MM.1S (cell line): ENCODE measurements at regions not wholly inside any gene's neighbourhood (a gene's known extent, or its start where the extent isn't known, plus 50 kb on each side); places are given as distances from the start of the nearest gene placed in this dataset.
A peak's percentile ranks its signal among the peaks of the same experiment; 100 is the strongest.

ENCODE experiments used
- DNase-seq: peaks from one replicate; pipeline ENCODE4 v3.0.0-alpha.2; 2015
- H2AFZ ChIP-seq: fragments of 300-600 bp; sonication (generic); 2 replicates; pipeline ENCODE4 v1.6.0; 2016; ENCODE audit warnings: antibody characterized with exemption, low read length
- H3F3A ChIP-seq: fragments of 300-600 bp; sonication (generic); 2 replicates; pipeline ENCODE4 v1.6.1; 2016; ENCODE audit warnings: mild to moderate bottlenecking, antibody characterized with exemption, low read length, moderate library complexity, mixed read lengths; ENCODE audit not compliant: insufficient read depth
- H3K27ac ChIP-seq: fragments of 300-600 bp; sonication (generic); 2 replicates; pipeline ENCODE4 v1.5.1; 2016; ENCODE audit warnings: mild to moderate bottlenecking, low read length
- H3K27me3 ChIP-seq: fragments of 300-600 bp; sonication (generic); replicated peaks from 2 replicates; pipeline ENCODE4 v1.6.0; 2016; ENCODE audit warnings: low read length; ENCODE audit not compliant: insufficient read depth
- H3K36me3 ChIP-seq: fragments of 300-600 bp; sonication (generic); replicated peaks from 2 replicates; pipeline ENCODE4 v1.6.1; 2016; ENCODE audit warnings: mild to moderate bottlenecking, low read length, mixed read lengths; ENCODE audit not compliant: insufficient read depth
- H3K4me1 ChIP-seq: fragments of 300-600 bp; sonication (generic); 2 replicates; pipeline ENCODE4 v1.6.1; 2016; ENCODE audit warnings: low read length, mixed read lengths
- H3K4me2 ChIP-seq: fragments of 300-600 bp; sonication (generic); 2 replicates; pipeline ENCODE4 v1.6.0; 2016; ENCODE audit warnings: low read depth, low read length
- H3K4me3 ChIP-seq: fragments of 300-600 bp; sonication (generic); 2 replicates; pipeline ENCODE4 v1.5.1; 2016; ENCODE audit warnings: low read length, mixed read lengths
- H3K79me2 ChIP-seq: fragments of 300-600 bp; sonication (generic); 2 replicates; pipeline ENCODE4 v1.6.1; 2016; ENCODE audit warnings: mixed run types, low read length, mixed read lengths
- H3K9ac ChIP-seq: fragments of 300-600 bp; sonication (generic); 2 replicates; pipeline ENCODE4 v1.6.1; 2016; ENCODE audit warnings: low read length, mixed read lengths
- H3K9me2 ChIP-seq: fragments of 300-600 bp; sonication (generic); replicated peaks from 2 replicates; pipeline ENCODE4 v1.6.1; 2016; ENCODE audit warnings: mild to moderate bottlenecking, low read length, mixed read lengths; ENCODE audit not compliant: insufficient read depth
- H3K9me3 ChIP-seq: fragments of 300-600 bp; sonication (generic); replicated peaks from 2 replicates; pipeline ENCODE4 v1.6.1; 2016; ENCODE audit warnings: mild to moderate bottlenecking, low read length, mixed read lengths; ENCODE audit not compliant: insufficient read depth
- H4K20me1 ChIP-seq: fragments of 300-600 bp; sonication (generic); 2 replicates; pipeline ENCODE4 v1.6.1; 2016; ENCODE audit warnings: mild to moderate bottlenecking, low read length, moderate library complexity, mixed read lengths; ENCODE audit not compliant: insufficient read depth
- EZH2 ChIP-seq: fragments of 300-600 bp; sonication (generic); optimal IDR thresholded peaks from 2 replicates; pipeline ENCODE3; 2017; ENCODE audit warnings: low read depth, mild to moderate bottlenecking, antibody characterized with exemption, low read length, mixed read lengths
- EZH2phosphoT487 ChIP-seq: fragments of 300-600 bp; sonication (generic); IDR thresholded peaks from 2 replicates; pipeline ENCODE4 v1.6.1; 2018; ENCODE audit warnings: antibody characterized with exemption, low read length
- TF ChIP-seq, protein P1 (sequence below): fragments of 300-600 bp; sonication (generic); IDR thresholded peaks from 2 replicates; pipeline ENCODE4 v1.5.1; 2016; ENCODE audit warnings: antibody characterized with exemption, low read length, mixed read lengths

DNA sequence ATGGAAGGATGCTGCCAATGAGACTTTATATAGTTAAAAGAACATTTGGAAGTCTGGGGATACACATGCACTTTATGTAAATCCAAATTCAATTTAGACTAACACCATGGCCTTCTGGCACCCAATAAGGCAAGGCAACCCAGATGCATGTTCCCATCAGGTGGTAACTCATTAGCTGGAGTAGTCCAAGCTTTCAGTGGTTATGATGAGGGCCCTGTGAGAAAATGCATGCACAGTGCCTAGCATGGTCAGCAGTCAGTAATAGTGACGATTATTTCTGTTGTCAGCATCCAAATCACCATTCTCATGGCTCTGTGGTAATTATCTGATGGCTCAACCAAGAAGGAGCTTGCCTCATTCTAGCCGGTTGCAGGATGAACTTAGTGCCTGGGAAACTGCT, 70.3 kb upstream of the CTLA4 start:
- Histone ChIP-seq H3K4me2 (no peak overlapping the region), H3F3A (peaks cover 34% of the 10 kb centered on the region), H3K9ac (no peak overlapping the region), H3K4me3 (no peak overlapping the region), H3K4me1 (peaks cover 45% of the 10 kb centered on the region), H3K79me2 (no peaks in the 10 kb centered on the region), H2AFZ (no peak overlapping the region), H3K36me3 (no peaks in the 10 kb centered on the region), H4K20me1 (no peaks in the 10 kb centered on the region), H3K27ac (no peak overlapping the region), H3K27me3 (no peaks in the 10 kb centered on the region), H3K9me3 (no peaks in the 10 kb centered on the region), H3K9me2 (no peaks in the 10 kb centered on the region)
- TF ChIP-seq EZH2phosphoT487 (no peak), EZH2 (no peak)
- TF ChIP-seq, protein P1, sequence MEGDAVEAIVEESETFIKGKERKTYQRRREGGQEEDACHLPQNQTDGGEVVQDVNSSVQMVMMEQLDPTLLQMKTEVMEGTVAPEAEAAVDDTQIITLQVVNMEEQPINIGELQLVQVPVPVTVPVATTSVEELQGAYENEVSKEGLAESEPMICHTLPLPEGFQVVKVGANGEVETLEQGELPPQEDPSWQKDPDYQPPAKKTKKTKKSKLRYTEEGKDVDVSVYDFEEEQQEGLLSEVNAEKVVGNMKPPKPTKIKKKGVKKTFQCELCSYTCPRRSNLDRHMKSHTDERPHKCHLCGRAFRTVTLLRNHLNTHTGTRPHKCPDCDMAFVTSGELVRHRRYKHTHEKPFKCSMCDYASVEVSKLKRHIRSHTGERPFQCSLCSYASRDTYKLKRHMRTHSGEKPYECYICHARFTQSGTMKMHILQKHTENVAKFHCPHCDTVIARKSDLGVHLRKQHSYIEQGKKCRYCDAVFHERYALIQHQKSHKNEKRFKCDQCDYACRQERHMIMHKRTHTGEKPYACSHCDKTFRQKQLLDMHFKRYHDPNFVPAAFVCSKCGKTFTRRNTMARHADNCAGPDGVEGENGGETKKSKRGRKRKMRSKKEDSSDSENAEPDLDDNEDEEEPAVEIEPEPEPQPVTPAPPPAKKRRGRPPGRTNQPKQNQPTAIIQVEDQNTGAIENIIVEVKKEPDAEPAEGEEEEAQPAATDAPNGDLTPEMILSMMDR: no peak
- no peak for DNase-seq

DNA sequence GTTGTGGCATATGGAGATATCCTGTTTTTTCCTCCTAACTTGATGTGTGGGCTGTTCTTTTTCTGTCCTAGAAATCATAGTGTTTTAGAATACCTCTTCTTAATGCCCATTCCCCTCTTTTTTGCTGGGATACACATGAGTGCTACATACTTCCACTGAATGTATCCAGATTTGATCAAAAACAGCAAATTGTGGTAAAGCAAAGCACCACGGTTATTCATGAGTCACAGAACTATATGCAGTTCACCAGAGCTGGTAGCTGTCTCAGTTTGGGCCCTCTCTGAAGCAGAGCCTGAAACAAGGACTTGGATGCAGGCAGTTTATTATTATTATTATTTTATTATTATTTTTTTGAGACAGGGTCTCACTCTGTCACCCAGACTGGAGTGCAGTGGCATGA, 69.9 kb upstream of the CTLA4 start:
- DNase-seq: no peak
- Histone ChIP-seq H4K20me1 (no peaks in the 10 kb centered on the region), H3K4me1 (peaks cover 49% of the 10 kb centered on the region), H3K27me3 (no peaks in the 10 kb centered on the region), H3K36me3 (no peaks in the 10 kb centered on the region), H3K9me2 (no peaks in the 10 kb centered on the region), H3K79me2 (no peaks in the 10 kb centered on the region), H2AFZ (no peak overlapping the region), H3K9me3 (no peaks in the 10 kb centered on the region), H3F3A (peaks cover 34% of the 10 kb centered on the region), H3K4me3 (no peak overlapping the region), H3K4me2 (no peak overlapping the region), H3K9ac (no peak overlapping the region), H3K27ac (no peak overlapping the region)
- TF ChIP-seq EZH2phosphoT487 (no peak), EZH2 (no peak)
- TF ChIP-seq, protein P1: no peak

DNA sequence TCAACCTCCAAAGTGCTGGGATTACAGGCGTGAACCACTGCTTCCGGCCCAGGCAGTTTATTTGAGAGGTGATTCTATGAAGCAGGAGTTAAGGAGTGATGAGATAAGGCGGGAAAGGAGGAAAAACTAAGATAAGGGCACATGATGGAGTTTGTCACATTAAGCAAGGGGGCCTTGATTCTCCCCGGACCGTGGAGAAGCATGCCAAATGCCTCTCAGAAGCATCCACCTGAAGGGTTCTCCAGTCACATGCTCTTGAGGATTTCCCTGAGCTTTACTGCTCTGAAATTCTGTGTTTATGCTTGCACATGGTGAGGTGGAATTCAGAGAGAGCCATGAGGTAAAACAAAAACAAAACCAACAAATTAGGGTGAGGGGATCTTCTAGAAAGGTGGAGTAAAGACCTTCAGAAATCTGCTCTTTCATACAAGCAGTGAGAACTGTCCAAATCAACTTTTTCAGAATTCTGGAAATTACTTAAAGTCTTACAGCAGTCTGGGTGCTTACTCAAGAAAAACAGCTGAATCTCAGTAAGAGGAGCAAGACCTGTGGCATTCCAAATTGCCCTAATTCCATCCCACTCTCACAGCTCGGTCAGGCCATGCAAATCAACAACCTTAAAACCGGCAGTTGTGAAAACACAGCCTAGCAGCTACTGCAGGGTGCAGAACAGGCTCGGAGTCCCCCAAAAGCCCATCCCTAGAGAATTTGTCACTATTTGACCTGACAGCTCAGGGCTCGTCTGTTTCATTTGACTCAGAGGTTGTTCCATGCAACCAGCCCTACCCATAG, 69.1 kb upstream of the CTLA4 start:
- Histone ChIP-seq H2AFZ (peak overlapping the region; percentile 7), H3K4me3 (no peak overlapping the region), H3K9me2 (no peaks in the 10 kb centered on the region)

More for the DNA sequence above, 69.1 kb upstream of the CTLA4 start:
- Histone ChIP-seq H3K9me3 (no peaks in the 10 kb centered on the region), H3K27me3 (no peaks in the 10 kb centered on the region), H3K9ac (peak overlapping the region; percentile 67), H3K79me2 (no peaks in the 10 kb centered on the region), H4K20me1 (no peaks in the 10 kb centered on the region), H3K4me1 (peaks cover 57% of the 10 kb centered on the region), H3K27ac (peak overlapping the region; percentile 98), H3F3A (peaks cover 35% of the 10 kb centered on the region), H3K4me2 (peak overlapping the region; percentile 91; the same call in 1 of the 2 replicates), H3K36me3 (no peaks in the 10 kb centered on the region)
- TF ChIP-seq EZH2phosphoT487 (no peak), EZH2 (no peak)
- TF ChIP-seq, protein P1: no peak
- peak; percentile 49 for DNase-seq
